Smooth muscle cell (in vitro differentiated cells): ENCODE measurements at regions not wholly inside any gene's neighbourhood (a gene's known extent, or its start where the extent isn't known, plus 50 kb on each side); places are given as distances from the start of the nearest gene placed in this dataset.

ENCODE experiments used
- DNase-seq: peaks from one replicate; lab custom pipeline; 2025; ENCODE audit not compliant: unreplicated experiment; lab: John Stamatoyannopoulos, UW
- H2AFZ ChIP-seq: fragments of 200-600 bp; sonication (generic); 2 replicates; pipeline ENCODE4 v1.6.0; 2016; ENCODE audit warnings: antibody characterized with exemption, low read depth, mild to moderate bottlenecking
- H3F3A ChIP-seq: fragments of 200-600 bp; sonication (generic); 2 replicates; pipeline ENCODE4 v1.6.0; 2017; ENCODE audit warnings: antibody characterized with exemption, low read depth
- H3K27ac ChIP-seq: fragments of 200-600 bp; sonication (generic); 2 replicates; pipeline ENCODE4 v1.5.1; 2016; ENCODE audit warnings: low read depth, mild to moderate bottlenecking
- H3K27me3 ChIP-seq: fragments of 200-600 bp; sonication (generic); 2 replicates; pipeline ENCODE4 v1.6.1; 2016; ENCODE audit warnings: low read depth, mild to moderate bottlenecking
- H3K36me3 ChIP-seq: fragments of 200-600 bp; sonication (generic); 2 replicates; pipeline ENCODE4 v1.5.1; 2016; ENCODE audit warnings: low read depth
- H3K4me1 ChIP-seq: fragments of 200-600 bp; sonication (generic); 2 replicates; pipeline ENCODE4 v1.5.1; 2016; ENCODE audit warnings: low read depth
- H3K4me2 ChIP-seq: fragments of 200-600 bp; sonication (generic); 2 replicates; pipeline ENCODE4 v1.6.0; 2016; ENCODE audit warnings: mild to moderate bottlenecking
- H3K4me3 ChIP-seq: fragments of 200-600 bp; sonication (generic); 2 replicates; pipeline ENCODE4 v1.5.1; 2016; ENCODE audit warnings: mild to moderate bottlenecking
- H3K79me2 ChIP-seq: fragments of 200-600 bp; sonication (generic); 2 replicates; pipeline ENCODE4 v1.6.0; 2016; ENCODE audit warnings: low read depth, mild to moderate bottlenecking
- H3K9ac ChIP-seq: fragments of 200-600 bp; sonication (generic); 2 replicates; pipeline ENCODE4 v1.6.0; 2016; ENCODE audit warnings: low read depth
- H3K9me3 ChIP-seq: fragments of 200-600 bp; sonication (generic); replicated peaks from 2 replicates; pipeline ENCODE4 v1.5.1; 2016; ENCODE audit warnings: low read depth
- H4K20me1 ChIP-seq: fragments of 200-600 bp; sonication (generic); 2 replicates; pipeline ENCODE4 v1.6.0; 2016; ENCODE audit warnings: low read depth
- WGBS: methylation state at CpG from one replicate; pipeline ENCODE4 v1.1.7; 2016; ENCODE audit warnings: low lambda C conversion rate; 5-methylcytosine and 5-hydroxymethylcytosine counted together
- TF ChIP-seq, protein P1 (sequence below): fragments of 200-600 bp; sonication (generic); IDR thresholded peaks from 2 replicates; pipeline ENCODE4 v1.5.1; 2017; ENCODE audit warnings: borderline replicate concordance, mild to moderate bottlenecking, antibody characterized with exemption; ENCODE audit not compliant: insufficient read depth, poor library complexity, severe bottlenecking

DNA sequence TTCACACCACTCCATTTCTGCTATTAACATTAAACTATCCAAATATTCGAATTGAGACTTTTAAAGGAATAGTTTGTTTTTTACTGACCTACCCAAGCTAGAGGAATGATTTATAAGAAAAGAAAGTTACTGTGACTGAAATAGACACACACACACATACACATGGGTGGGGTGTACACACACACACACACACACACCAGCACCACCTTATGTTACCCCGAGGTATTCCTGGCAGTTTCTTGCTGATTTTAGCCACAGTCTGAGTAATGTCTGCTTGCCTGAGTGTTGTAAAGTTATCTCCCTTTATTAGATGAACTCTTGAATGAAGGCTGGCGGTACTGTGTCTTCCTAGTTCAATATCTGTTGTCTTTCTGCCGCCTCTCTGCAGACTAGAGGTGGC lies 91.3 kb upstream of the PRKG1 start:
- H2AFZ ChIP-seq, result no peak overlapping the region
- WGBS, result 72% methylated on average over 4 of the region's 4 CpGs
- H4K20me1 ChIP-seq, result no peaks in the 10 kb centered on the region
- peaks cover 4% of the 10 kb centered on the region for H3K27me3 ChIP-seq
- H3K4me1 ChIP-seq, result no peaks in the 10 kb centered on the region
- H3K27ac ChIP-seq, result no peak overlapping the region
- no peaks in the 10 kb centered on the region for H3K36me3 ChIP-seq
- no peak overlapping the region for H3K4me3 ChIP-seq
- DNase-seq, result no peak
- no peak overlapping the region for H3K9ac ChIP-seq
- H3K9me3 ChIP-seq, result no peaks in the 10 kb centered on the region
- H3K4me2 ChIP-seq, result no peak overlapping the region
- H3K79me2 ChIP-seq, result no peaks in the 10 kb centered on the region
- no peaks in the 10 kb centered on the region for H3F3A ChIP-seq
- TF ChIP-seq, protein P1, sequence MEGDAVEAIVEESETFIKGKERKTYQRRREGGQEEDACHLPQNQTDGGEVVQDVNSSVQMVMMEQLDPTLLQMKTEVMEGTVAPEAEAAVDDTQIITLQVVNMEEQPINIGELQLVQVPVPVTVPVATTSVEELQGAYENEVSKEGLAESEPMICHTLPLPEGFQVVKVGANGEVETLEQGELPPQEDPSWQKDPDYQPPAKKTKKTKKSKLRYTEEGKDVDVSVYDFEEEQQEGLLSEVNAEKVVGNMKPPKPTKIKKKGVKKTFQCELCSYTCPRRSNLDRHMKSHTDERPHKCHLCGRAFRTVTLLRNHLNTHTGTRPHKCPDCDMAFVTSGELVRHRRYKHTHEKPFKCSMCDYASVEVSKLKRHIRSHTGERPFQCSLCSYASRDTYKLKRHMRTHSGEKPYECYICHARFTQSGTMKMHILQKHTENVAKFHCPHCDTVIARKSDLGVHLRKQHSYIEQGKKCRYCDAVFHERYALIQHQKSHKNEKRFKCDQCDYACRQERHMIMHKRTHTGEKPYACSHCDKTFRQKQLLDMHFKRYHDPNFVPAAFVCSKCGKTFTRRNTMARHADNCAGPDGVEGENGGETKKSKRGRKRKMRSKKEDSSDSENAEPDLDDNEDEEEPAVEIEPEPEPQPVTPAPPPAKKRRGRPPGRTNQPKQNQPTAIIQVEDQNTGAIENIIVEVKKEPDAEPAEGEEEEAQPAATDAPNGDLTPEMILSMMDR, result no peak

DNA sequence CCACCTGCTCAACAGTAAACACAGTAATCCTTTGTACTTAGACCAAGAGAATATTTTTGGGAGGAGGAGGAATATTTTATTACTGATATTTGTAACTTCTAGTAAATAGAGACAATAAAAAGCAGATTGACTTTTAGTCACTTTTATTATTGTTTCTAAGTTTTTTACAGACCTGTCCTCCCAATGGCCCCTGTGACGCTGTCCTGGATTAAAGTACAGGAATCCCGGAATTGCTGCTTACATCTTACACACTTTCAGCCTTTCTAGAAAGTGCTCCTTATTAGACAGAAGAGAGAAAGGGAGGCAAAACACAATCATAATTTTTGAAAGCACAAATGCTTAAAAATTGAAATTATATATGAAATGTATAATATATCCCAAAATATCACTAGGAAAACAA lies 86.4 kb upstream of the PRKG1 start:
- H3K4me2 ChIP-seq, result no peak overlapping the region
- H3K79me2 ChIP-seq, result no peaks in the 10 kb centered on the region
- 91% methylated on average over 2 of the region's 2 CpGs for WGBS
- H3K27me3 ChIP-seq, result peaks cover 15% of the 10 kb centered on the region
- H3K36me3 ChIP-seq, result no peaks in the 10 kb centered on the region
- H2AFZ ChIP-seq, result no peak overlapping the region
- H3K4me3 ChIP-seq, result no peak overlapping the region
- no peaks in the 10 kb centered on the region for H3F3A ChIP-seq
- no peak overlapping the region for H3K27ac ChIP-seq
- H3K9me3 ChIP-seq, result no peaks in the 10 kb centered on the region
- peaks cover 11% of the 10 kb centered on the region for H3K4me1 ChIP-seq
- H4K20me1 ChIP-seq, result no peaks in the 10 kb centered on the region
- DNase-seq, result no peak
- TF ChIP-seq, protein P1, result no peak
- H3K9ac ChIP-seq, result no peak overlapping the region

DNA sequence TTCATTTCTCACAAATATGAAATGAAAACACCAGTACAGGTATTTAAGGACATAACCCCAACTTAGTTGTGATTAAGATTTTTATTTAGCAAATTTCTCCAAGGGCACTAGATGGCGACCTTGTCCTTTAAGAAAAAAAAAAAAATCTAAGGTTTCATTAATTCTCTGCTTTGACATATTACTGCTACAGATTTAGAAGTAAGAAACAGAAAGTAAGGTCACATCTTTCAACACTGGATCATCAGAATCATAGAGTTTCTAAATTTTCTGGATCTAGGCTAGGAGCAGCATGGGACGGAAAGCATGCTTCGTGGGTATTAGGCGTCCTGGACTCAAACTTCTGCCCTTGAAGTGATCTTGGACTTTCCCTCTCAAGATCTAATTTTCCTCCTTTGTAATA lies 85.5 kb upstream of the PRKG1 start:
- peaks cover 15% of the 10 kb centered on the region for H3K27me3 ChIP-seq
- no peaks in the 10 kb centered on the region for H3K9me3 ChIP-seq
- DNase-seq, result no peak
- peaks cover 15% of the 10 kb centered on the region for H3K4me1 ChIP-seq
- TF ChIP-seq, protein P1, result peak; percentile 52
- no peak overlapping the region for H2AFZ ChIP-seq
- H3K9ac ChIP-seq, result no peak overlapping the region
- no peaks in the 10 kb centered on the region for H3K79me2 ChIP-seq
- H3F3A ChIP-seq, result no peaks in the 10 kb centered on the region
- H3K4me2 ChIP-seq, result peak overlapping the region; percentile 72
- no peak overlapping the region for H3K4me3 ChIP-seq
- no peaks in the 10 kb centered on the region for H3K36me3 ChIP-seq
- H4K20me1 ChIP-seq, result no peaks in the 10 kb centered on the region
- H3K27ac ChIP-seq, result no peak overlapping the region
- 46% methylated on average over 4 of the region's 4 CpGs for WGBS
